GM21576 (cell line): ENCODE measurements at regions not wholly inside any gene's neighbourhood (a gene's known extent, or its start where the extent isn't known, plus 50 kb on each side); places are given as distances from the start of the nearest gene placed in this dataset.

ENCODE experiments used
- ATAC-seq: cut with Tn5 transposase; IDR thresholded peaks from one replicate; pipeline ENCODE4 v1.9.1; 2021; ENCODE audit warnings: mild to moderate bottlenecking, moderate library complexity; ENCODE audit not compliant: unreplicated experiment

DNA sequence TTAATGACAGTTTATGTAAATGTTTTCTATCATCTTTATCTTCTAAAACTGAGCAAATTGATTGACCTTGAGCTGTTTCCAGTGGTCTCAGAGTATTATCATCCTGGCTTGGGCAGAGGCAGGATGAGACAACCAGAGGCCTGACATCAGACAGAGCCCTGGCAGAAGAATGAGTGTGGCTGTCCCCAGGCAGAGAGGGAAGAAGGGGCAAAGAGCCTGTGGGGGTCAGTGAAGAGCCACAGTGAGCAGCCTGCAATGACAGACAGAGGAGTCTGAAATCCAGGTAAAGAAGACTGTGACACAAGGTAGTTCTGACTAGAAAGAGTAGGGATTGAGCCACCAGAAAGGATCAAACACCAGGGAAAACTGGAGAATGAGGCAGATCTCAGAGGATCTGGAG is 182.4 kb upstream of the ARSJ start:
- ATAC-seq = no peak

GRCh38 chr4:114163051-114163450 is 183.6 kb upstream of the ARSJ start:
- no peak for ATAC-seq

GRCh38 chr4:114173968-114174367 is 194.5 kb upstream of the ARSJ start:
- no peak for ATAC-seq

GRCh38 chr4:114177628-114178027 is 198.2 kb upstream of the ARSJ start:
- no peak for ATAC-seq

DNA sequence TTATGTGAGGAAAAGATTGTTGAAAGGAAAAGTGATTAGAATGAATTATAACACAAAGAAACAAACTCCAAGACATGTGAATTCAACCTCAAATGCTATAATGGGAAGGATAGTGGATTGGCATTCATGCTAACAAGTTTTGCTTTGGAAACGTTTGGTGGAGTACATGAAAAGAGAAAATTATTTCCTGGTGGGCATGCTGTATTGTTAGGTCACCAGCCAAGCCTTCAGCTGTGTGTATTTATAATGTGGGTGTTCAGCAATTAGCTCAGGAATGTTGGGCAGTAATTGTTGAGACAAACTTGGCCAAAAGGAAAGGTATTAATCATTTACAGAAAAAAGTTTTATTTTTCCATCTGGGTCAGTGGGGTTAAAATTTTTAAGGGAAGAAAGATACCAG is 198.9 kb upstream of the ARSJ start:
- no peak for ATAC-seq

GRCh38 chr4:114180481-114180880 is 201.0 kb upstream of the ARSJ start:
- ATAC-seq = no peak

- ATAC-seq = no peak
These were observed 205.5 kb upstream of the ARSJ start for GRCh38 chr4:114184901-114185300.

GRCh38 chr4:114187592-114187991 is 208.1 kb upstream of the ARSJ start:
- ATAC-seq = no peak

DNA sequence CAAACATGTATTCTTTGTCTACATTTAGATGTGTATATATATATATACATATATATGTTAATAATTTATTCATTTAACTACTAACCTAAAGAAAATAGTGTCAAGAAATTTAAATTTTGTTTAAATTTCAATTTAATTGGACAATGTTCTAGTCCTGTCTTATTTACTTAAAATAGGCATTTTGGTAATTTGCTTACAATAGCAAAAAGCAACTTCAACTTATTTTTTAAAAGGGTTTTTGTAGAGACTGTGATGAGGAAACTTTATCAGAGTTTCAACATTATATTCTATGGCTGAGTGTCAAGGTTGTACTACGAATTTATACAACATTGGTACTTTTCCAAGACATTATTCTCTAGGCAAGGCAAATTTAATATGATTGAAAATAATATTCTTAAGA is 212.0 kb upstream of the ARSJ start:
- no peak for ATAC-seq

DNA sequence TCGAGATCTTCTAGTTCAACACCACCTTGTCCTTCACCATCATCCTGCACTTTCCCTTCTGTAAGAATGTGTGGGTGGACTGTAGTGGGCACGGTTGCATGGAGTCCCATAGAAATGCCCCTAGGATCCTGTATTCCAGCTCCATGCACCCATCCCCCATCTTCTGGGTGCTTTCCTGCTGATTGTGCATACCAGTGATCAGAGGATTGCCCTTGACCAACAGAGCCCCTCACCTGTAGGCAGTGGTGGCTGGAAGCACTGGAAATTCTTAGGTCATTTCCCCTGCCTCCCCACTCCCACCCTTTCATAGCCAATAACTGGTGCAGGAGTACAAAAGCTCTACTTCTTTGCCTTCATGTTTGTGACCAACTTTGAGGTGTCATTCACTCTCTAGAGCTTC is 213.4 kb upstream of the ARSJ start:
- ATAC-seq = no peak

- no peak for ATAC-seq
These were observed 214.4 kb upstream of the ARSJ start for GRCh38 chr4:114193624-114194399.

GRCh38 chr4:114196606-114197005 is 217.2 kb upstream of the ARSJ start:
- no peak for ATAC-seq

DNA sequence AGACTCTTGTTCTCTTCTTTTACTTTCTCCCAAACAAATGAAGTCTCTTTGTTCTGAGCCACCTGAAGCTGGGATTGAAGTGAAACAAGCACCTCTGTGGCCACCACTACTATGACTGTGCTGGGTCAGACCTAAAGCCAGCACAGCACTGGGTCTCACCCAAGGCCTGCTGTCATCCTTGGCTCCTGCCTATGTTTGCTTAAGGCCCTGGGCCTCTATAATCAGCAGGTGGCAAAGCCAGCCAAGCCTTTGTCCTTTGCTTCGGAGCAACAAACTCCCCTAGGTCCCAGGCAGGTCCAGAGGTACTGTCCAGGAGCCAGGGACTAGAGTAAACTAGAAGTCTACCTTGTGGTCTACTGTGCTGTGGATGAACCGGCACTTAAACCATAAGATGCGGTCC is 220.6 kb upstream of the ARSJ start:
- ATAC-seq = no peak

DNA sequence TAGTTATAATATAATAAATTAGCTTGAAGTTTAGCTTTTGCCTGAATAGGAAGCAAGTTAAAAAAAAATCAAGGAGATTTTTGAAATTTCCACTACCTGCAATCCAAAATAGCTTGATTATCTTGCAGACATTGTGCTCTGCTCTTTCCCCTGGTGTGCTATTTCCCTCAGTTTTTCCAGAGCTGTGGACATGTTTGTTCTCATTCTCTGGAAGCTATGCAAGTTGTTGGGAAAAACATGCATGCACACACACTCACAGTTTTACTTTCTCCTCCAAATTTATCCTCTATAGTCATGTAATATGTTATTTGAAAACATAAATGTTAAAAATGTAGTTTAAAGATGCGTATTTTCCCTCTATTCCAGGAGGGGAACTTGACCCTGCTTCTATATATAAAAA is 225.8 kb upstream of the ARSJ start:
- no peak for ATAC-seq

- no peak for ATAC-seq
These were observed 229.2 kb upstream of the ARSJ start for GRCh38 chr4:114208574-114209151.

DNA sequence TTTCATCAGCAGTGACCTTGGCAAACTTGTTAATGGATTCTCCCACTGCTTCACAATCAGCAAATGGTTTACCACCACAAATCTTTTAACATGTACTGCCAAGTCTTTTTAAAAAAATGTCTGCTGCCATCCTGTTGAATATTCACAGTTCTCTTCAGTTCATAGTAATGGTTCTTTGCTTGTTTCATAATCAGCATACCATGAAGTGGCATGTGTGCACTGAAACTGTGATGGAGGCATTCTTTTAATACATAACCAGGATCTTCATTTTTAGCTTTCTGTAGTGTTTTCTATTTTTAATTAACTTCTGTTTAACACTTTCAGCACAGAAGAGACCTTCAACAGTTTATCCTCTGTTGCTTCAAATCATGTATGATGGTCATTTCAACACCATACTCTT is 230.1 kb upstream of the ARSJ start:
- ATAC-seq = peak; percentile 64

GRCh38 chr4:114211556-114211955 is 232.1 kb upstream of the ARSJ start:
- ATAC-seq = no peak

- ATAC-seq = no peak
These were observed 237.8 kb upstream of the ARSJ start for GRCh38 chr4:114217150-114217817.

GRCh38 chr4:114223580-114223979 is 244.1 kb upstream of the ARSJ start:
- no peak for ATAC-seq

GRCh38 chr4:114225436-114225835 is 246.0 kb upstream of the ARSJ start:
- no peak for ATAC-seq

DNA sequence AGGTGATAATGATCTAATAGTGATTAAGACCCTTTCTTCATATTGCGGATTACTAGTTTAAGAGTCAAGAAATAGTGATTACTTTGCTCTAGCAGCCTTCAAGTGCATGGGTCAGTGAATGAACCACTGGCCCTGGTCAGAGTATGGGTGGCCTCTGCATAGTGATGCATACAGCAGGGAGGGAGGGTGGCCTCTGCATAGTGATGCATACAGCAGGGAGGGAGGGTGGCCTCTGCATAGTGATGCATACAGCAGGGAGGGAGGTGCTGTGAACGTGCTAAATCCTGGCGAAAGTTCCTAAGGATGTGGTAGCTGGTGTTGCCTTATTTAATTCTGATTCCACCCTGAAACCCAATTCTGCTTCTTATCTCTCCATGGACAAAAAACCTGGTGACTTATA is 246.7 kb upstream of the ARSJ start:
- no peak for ATAC-seq
